ENCODE measurements at regions not wholly inside any gene's neighbourhood (a gene's known extent, or its start where the extent isn't known, plus 50 kb on each side); places are given as distances from the start of the nearest gene placed in this dataset.

- H4K20me1 ChIP-seq (ENCODE audit: insufficient read depth, low read length) = no peaks in the 10 kb centered on the region
- H3K4me3 ChIP-seq (ENCODE audit: insufficient read depth, low read length) = no peak overlapping the region
- no peak overlapping the region for H3K4me2 ChIP-seq (ENCODE audit: insufficient read depth, low read length)
- no peaks in the 10 kb centered on the region for H3K27me3 ChIP-seq (ENCODE audit: insufficient read depth, low read length)
- no peak overlapping the region for H3K27ac ChIP-seq (ENCODE audit: low read depth, low read length)
- no peaks in the 10 kb centered on the region for H3K36me3 ChIP-seq (ENCODE audit: insufficient read depth, low read length)
- H3K9me3 ChIP-seq (ENCODE audit: low read depth, low read length) = no peaks in the 10 kb centered on the region
- DNase-seq (ENCODE audit: insufficient read length, low spot score, missing footprints) = peak; percentile 74
- no peaks in the 10 kb centered on the region for H3K79me2 ChIP-seq (ENCODE audit: insufficient read depth, low read length)
- TF ChIP-seq CTCF (IDR thresholded peaks at IDR 0.05; ENCODE audit: extremely low read depth, low read depth, low read length) = no peak
- H3K4me1 ChIP-seq (ENCODE audit: insufficient read depth, low read length) = peaks cover 6% of the 10 kb centered on the region
- H2AFZ ChIP-seq (ENCODE audit: low read length) = no peak overlapping the region
Observed at GRCh38 chr11:70783356-70783755, 385.0 kb downstream of the CTTN start.

GRCh38 chr11:70783821-70784220 lies 385.5 kb downstream of the CTTN start:
- peak; percentile 70 for DNase-seq (ENCODE audit: insufficient read length, low spot score, missing footprints)
- Histone ChIP-seq H4K20me1 (ENCODE audit: insufficient read depth, low read length) (no peaks in the 10 kb centered on the region), H2AFZ (ENCODE audit: low read length) (no peak overlapping the region), H3K36me3 (ENCODE audit: insufficient read depth, low read length) (no peaks in the 10 kb centered on the region), H3K27me3 (ENCODE audit: insufficient read depth, low read length) (no peaks in the 10 kb centered on the region), H3K9me3 (ENCODE audit: low read depth, low read length) (no peaks in the 10 kb centered on the region), H3K27ac (ENCODE audit: low read depth, low read length) (no peak overlapping the region), H3K79me2 (ENCODE audit: insufficient read depth, low read length) (no peaks in the 10 kb centered on the region), H3K4me2 (ENCODE audit: insufficient read depth, low read length) (no peak overlapping the region), H3K4me1 (ENCODE audit: insufficient read depth, low read length) (peaks cover 11% of the 10 kb centered on the region), H3K4me3 (ENCODE audit: insufficient read depth, low read length) (no peak overlapping the region)
- TF ChIP-seq CTCF (IDR thresholded peaks at IDR 0.05; ENCODE audit: extremely low read depth, low read depth, low read length) = no peak

GRCh38 chr11:70785372-70785771 lies 387.0 kb downstream of the CTTN start:
- H3K79me2 ChIP-seq (ENCODE audit: insufficient read depth, low read length) = no peaks in the 10 kb centered on the region
- no peak overlapping the region for H3K4me3 ChIP-seq (ENCODE audit: insufficient read depth, low read length)
- H3K27me3 ChIP-seq (ENCODE audit: insufficient read depth, low read length) = no peaks in the 10 kb centered on the region
- peaks cover 14% of the 10 kb centered on the region for H3K4me1 ChIP-seq (ENCODE audit: insufficient read depth, low read length)
- no peak overlapping the region for H3K27ac ChIP-seq (ENCODE audit: low read depth, low read length)
- H3K36me3 ChIP-seq (ENCODE audit: insufficient read depth, low read length) = no peaks in the 10 kb centered on the region
- no peak for TF ChIP-seq CTCF (IDR thresholded peaks at IDR 0.05; ENCODE audit: extremely low read depth, low read depth, low read length)
- H4K20me1 ChIP-seq (ENCODE audit: insufficient read depth, low read length) = no peaks in the 10 kb centered on the region
- H2AFZ ChIP-seq (ENCODE audit: low read length) = no peak overlapping the region
- no peak for DNase-seq (ENCODE audit: insufficient read length, low spot score, missing footprints)
- H3K9me3 ChIP-seq (ENCODE audit: low read depth, low read length) = no peaks in the 10 kb centered on the region
- no peak overlapping the region for H3K4me2 ChIP-seq (ENCODE audit: insufficient read depth, low read length)

- Histone ChIP-seq H3K36me3 (ENCODE audit: insufficient read depth, low read length) (no peaks in the 10 kb centered on the region), H3K4me3 (ENCODE audit: insufficient read depth, low read length) (no peak overlapping the region), H3K27me3 (ENCODE audit: insufficient read depth, low read length) (no peaks in the 10 kb centered on the region), H3K27ac (ENCODE audit: low read depth, low read length) (no peak overlapping the region), H3K79me2 (ENCODE audit: insufficient read depth, low read length) (no peaks in the 10 kb centered on the region), H2AFZ (ENCODE audit: low read length) (no peak overlapping the region), H3K9me3 (ENCODE audit: low read depth, low read length) (no peaks in the 10 kb centered on the region), H3K4me2 (ENCODE audit: insufficient read depth, low read length) (no peak overlapping the region), H3K4me1 (ENCODE audit: insufficient read depth, low read length) (peaks cover 14% of the 10 kb centered on the region), H4K20me1 (ENCODE audit: insufficient read depth, low read length) (no peaks in the 10 kb centered on the region)
- peak; percentile 70 for DNase-seq (ENCODE audit: insufficient read length, low spot score, missing footprints)
- no peak for TF ChIP-seq CTCF (IDR thresholded peaks at IDR 0.05; ENCODE audit: extremely low read depth, low read depth, low read length)
Observed at GRCh38 chr11:70786021-70786665, 387.8 kb downstream of the CTTN start.

Data from osteoblast (primary cell).